RWPE1 (cell line): ENCODE measurements at regions not wholly inside any gene's neighbourhood (a gene's known extent, or its start where the extent isn't known, plus 50 kb on each side); places are given as distances from the start of the nearest gene placed in this dataset.

Experiments used
- CTCF ChIA-PET: fragments of 350-600 bp; sonication (Branson Sonifier 250); formaldehyde crosslinking; extraction: SDS; loops from one replicate; lab custom pipeline; 2021; lab: Yijun Ruan, JAX
- POLR2A ChIA-PET: fragments of 400-600 bp; formaldehyde crosslinking; extraction: SDS; loops from one replicate; lab custom pipeline; 2020; ENCODE audit warnings: antibody characterized with exemption; ENCODE audit not compliant: low non-redundant PET; lab: Yijun Ruan, JAX
- DNase-seq: peaks from one replicate; pipeline ENCODE4 v3.0.0; 2012; ENCODE audit warnings: low spot score
- H3K27ac ChIP-seq: fragments of 450-650 bp; 2 replicates; pipeline ENCODE4 v1.5.1; 2017
- CTCF ChIP-seq: fragments of 450-650 bp; conservative IDR thresholded peaks from 2 replicates; pipeline ENCODE4 v1.5.1; 2017; ENCODE audit warnings: low read depth, mild to moderate bottlenecking

GRCh38 chr4:176500894-176501293 lies 181.1 kb downstream of the SPCS3 start:
- DNase-seq, result no peak
- POLR2A ChIA-PET, result no interaction called here
- no peak for TF ChIP-seq CTCF
- no peak overlapping the region for H3K27ac ChIP-seq
- CTCF ChIA-PET, result no interaction called here

DNA sequence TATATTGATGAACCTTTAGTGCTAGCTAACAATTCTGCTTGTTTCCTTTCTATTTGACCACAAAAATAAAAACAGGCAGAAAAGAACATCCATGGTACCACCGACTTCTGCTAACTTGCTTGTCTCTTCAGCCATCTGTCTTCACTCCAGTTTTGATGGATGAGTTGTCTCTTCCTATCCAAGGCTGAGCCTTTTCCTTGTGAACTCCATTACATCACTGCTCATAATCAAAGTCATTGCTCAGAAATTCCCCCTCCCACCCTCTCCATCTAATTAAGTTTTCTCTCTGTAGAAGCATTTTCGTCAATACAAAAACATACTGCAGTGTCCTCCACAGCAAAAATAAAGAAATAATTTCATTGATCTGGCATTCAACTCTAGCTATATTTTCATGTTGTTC lies 184.4 kb downstream of the SPCS3 start:
- H3K27ac ChIP-seq, result no peak overlapping the region
- ChIA-PET CTCF (no interaction called here), POLR2A (no interaction called here)
- no peak for DNase-seq
- TF ChIP-seq CTCF, result no peak

GRCh38 chr4:176507845-176508533 lies 188.2 kb downstream of the SPCS3 start:
- no peak for TF ChIP-seq CTCF
- ChIA-PET POLR2A (no interaction called here), CTCF (no interaction called here)
- H3K27ac ChIP-seq, result no peak overlapping the region
- DNase-seq, result no peak

GRCh38 chr4:176508780-176509331 lies 189.1 kb downstream of the SPCS3 start:
- DNase-seq, result no peak
- no peak overlapping the region for H3K27ac ChIP-seq
- no peak for TF ChIP-seq CTCF
- CTCF ChIA-PET, result no interaction called here
- POLR2A ChIA-PET, result no interaction called here

- H3K27ac ChIP-seq, result no peak overlapping the region
- ChIA-PET CTCF (no interaction called here), POLR2A (no interaction called here)
- DNase-seq, result no peak
- TF ChIP-seq CTCF, result no peak
These were observed 205.8 kb downstream of the SPCS3 start for GRCh38 chr4:176525576-176525975.

- no peak for DNase-seq
- TF ChIP-seq CTCF, result no peak
- ChIA-PET CTCF (no interaction called here), POLR2A (no interaction called here)
- H3K27ac ChIP-seq, result no peak overlapping the region
These were observed 206.9 kb downstream of the SPCS3 start for GRCh38 chr4:176526704-176527103.
